Stimulated activated CD8-positive, alpha-beta memory T cell treated with anti-CD3 and anti-CD28 coated beads, Interleukin-2, amount 100 ng/mL, for 48 hours (primary cell): ENCODE measurements at regions not wholly inside any gene's neighbourhood (a gene's known extent, or its start where the extent isn't known, plus 50 kb on each side); places are given as distances from the start of the nearest gene placed in this dataset.
A peak's percentile ranks its signal among the peaks of the same experiment; 100 is the strongest.

Experiments
- DNase-seq, 2 donors: peaks; one replicate each; pipeline ENCODE4 v3.0.0-alpha.2; 2020; ENCODE audit warnings: low read depth in 2 of 2

DNA sequence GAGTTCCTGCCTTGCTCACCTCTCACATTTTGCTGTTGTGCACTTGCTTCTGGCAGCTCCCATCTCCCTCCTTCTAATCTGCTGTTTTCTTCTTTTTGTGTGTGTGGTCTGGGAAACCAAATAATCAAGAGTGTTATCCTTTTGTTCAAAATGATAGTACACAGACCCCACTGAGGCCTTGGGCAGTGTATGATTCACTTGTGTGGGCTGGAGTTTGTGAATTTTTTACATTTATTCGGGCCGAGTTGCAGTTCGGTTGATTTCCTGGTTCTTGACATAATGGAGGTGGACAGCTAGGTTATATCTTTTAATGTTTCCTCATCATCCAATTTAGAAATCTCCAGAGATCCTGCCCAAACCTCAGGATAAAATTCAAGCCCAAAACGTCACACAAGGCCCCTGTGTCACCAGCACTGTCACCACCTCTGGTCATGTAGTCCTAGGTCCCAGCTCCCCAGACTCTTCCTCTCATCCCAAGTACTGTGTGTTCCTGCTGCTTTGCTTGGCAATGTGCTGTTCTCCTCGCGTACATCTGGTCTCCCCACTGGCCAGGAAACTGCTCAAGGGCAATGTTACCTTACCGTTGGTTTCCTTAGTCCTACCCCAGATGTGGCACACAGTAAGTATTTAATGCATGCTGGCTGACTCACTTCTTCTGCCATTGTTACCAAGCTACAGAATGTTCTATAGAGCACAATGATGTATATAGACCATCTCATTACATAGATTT lies 55.7 kb upstream of the PHACTR2 start:
- DNase-seq: no peak

DNA sequence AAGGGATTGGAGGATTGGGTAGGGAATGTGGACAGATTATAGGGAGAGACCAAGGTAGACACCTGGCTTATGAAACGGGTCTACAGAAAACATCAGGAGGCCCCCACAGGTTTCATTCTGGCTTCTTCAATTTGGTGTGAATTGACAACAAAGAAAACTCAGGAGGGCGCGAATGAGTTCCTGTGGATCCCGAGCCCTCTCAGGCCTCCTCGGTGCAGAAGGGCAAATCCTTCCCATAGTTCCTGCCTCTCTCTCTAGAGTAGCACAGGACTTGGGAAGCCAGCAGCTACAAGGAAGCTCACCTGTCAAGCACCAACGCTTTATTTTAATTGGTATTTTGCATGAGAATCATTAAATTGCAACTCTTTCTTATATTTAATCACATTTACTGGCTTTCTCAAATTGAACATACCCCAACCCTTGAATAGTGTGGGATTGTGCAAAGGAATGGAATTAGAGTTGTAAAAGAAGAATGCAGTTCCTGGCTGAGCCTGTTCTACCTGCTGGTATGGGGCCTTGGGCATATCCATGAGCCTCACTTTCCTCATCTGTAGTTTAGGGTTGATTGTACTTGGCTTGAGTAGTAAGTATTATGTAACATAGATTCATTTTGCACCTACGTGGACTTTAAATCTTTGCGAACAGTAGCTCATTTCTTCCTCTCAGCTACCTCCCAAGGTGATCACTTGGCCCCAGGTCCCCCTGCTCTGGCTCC lies 56.4 kb upstream of the PHACTR2 start:
- DNase-seq: no peak

DNA sequence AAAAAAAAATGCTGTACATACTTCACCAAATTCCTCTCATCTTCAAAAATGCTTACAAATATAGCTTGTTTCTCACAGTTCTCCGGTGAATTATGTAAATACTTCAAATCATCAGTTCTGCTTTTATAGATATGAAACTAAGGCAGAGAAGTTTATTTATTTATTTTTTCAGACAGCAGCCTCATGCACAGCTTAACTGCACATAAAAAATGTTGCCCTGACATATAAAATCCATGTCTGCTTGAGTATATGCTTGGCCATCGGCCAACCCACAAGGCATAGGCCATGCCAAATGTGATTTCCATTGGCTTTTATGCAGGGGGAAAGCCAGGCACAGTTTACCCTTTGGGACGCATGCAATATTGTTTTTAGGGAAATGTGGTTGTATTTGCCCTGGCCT lies 57.3 kb upstream of the PHACTR2 start:
- no peak for DNase-seq

DNA sequence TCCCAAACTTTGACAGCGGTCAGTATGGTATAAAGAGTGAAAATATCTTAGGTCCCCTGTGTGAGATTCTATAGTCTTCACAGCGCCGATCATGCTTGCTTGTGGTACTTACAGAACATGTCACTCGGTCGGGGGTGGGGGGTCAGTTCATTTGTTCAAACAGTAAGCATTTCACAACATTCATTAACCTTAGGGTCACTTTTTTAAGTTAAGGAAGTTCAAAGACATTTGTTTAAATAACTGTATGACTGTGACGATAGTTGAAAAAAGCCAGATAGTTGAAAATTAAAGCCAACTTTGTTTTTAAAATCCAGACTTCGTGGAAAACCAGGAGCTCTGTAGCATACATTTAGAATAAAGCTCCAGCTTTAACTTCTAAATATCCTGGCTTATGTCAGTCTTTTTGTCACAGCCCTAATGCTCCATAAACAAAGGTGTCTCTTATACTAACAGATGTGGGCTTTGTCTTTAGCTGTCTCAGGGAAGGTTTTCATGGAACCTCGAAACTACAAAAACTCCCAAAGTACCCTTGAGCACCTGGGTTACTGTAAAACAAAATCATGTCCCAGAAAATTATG lies 57.9 kb upstream of the PHACTR2 start:
- no peak for DNase-seq

DNA sequence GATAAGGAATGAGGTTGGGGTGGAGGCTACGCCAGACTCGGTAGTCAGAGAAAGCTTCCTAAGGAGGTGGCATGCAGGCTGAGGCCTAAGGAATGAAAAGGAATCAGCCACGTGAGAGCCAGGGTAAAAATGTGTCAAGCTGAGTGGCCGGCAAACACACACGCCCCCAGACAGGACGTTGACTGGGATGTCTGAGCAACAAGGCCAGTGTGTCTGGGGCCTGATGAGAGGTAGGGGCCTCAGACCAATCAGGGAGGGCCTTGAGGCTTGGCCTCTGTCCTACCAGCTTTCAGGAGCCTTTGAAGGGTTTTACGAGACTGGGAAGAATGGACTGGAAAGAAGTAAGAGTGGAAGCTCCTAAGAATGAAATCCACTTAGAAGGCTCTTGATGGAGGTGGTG lies 61.0 kb upstream of the PHACTR2 start:
- no peak for DNase-seq

DNA sequence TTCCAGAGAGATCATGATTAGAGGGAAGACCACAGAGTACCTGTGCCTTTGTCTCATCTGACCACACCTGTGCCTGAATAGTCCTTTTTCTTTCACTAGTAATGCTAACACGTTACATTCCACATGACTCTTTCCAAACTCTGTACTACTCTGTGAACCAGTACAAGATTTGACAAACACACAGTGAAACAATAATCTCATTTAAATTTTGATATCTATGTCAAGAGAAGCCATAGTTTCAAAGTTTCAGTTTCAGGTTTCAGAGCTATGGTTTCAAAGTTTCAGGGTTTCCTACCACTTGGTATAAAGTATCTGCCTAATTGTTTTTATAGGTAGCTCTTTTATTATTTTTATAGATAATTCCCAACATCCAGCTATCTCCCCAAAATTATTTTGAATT lies 62.0 kb upstream of the PHACTR2 start:
- DNase-seq: no peak

DNA sequence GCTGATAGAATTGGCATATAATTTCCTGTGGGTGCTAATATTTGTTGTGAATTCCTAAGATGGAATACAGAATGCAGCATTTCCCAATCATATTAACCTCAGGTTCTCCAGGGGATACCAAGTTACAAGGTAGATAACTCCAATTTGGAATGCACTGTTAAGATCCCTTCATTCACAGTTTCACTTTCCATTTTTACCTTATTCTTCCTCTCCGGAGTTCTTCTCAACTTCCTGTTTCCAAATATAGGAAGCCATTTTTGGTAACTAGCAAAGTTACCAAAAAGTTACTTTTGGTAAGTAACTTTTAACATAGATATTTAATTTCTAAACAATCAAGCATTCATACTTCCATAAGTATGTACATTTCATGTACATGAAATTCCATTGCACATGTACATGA lies 63.5 kb upstream of the PHACTR2 start:
- DNase-seq: no peak

DNA sequence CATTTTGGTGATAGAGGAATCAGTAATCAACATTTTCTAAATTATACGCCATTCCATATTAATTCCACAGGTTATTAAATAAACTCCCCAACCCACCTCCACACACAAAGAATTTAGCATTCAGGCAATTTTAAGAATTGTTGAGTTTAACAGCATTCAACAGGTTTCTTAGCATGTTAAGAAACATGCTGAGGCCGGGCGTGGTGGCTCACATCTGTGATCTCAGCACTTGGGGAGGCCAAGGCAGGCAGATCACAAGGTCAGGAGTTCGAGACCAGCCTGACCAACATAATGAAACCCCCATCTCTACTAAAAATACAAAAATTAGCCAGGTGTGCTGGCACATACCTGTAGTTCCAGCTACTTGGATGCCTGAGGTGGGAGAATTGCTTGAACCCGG lies 64.0 kb upstream of the PHACTR2 start:
- DNase-seq: no peak

DNA sequence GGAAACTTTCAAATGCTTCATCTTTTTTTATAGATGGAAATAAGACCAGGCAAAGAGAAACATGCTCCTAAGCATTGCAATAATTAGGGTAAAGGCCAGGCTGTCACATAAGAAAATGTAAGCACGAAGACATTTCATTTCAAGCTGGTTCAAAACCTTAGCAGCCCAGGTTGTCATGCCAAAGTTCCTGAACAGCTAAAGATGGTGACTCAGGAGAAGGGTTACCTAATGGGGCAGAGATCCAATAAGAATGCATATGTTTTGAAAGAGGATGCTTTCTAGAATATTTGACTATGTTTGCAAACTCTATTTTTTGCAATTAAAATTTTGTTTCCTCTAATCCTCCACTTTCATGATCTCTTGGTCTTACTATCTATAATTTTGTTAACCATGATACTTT lies 65.6 kb upstream of the PHACTR2 start:
- DNase-seq: no peak

DNA sequence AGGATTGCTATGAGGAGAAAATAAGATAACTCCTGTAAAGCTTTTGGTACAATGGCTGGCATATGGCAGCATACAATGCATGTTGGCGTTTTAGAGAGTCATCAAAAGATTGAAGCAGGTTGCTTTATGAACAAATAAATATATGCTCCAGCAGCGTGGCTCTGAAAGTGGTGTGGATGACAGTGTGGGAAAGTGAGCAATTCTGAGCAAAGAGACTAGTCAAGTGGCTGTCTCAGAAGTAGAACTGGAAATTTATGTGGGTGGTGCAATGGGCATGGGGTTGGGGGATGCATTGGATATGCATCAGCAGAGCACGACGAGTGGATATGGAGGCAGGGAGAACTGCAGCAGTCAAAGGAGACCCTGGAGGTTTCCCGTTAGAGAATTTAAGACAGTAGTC lies 66.2 kb upstream of the PHACTR2 start:
- DNase-seq: peak in 1 of 2 donors; percentile 5

DNA sequence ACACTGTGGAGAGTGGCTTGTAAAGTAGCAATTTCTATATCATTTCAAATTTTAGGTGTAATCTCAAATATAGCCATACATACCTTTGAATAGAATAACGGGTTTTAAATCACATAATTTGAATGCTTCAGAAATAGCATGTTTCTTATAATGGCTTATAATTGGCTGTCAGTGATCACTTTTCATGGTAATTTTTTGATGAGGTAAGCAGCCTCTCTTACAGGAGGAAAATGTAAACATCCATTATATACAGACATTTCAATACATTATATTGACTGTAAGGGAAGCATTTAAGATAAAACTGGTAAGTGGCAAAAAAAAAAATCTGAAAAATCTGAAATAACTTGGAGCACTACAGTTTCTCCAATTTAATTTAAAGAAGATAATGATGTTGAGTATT lies 67.8 kb upstream of the PHACTR2 start:
- DNase-seq: no peak

DNA sequence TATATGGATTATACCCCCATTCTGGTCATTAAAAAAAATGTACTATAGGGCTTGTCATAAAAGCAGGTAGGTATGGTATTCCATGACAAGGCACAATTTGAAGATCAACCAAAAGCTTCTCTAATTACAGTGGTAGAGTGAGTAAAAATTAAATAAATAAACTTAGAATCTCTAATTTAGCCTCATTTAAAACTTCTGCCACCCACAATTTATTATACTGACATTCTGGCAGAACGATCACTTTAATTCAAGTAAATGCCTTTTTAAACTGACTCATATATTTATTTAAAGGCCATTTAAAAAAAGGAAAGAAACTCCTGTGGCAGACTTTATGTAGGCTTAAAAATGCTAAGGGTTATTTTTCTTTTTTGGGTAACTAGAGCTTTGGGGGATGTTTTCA lies 68.3 kb upstream of the PHACTR2 start:
- DNase-seq: no peak

DNA sequence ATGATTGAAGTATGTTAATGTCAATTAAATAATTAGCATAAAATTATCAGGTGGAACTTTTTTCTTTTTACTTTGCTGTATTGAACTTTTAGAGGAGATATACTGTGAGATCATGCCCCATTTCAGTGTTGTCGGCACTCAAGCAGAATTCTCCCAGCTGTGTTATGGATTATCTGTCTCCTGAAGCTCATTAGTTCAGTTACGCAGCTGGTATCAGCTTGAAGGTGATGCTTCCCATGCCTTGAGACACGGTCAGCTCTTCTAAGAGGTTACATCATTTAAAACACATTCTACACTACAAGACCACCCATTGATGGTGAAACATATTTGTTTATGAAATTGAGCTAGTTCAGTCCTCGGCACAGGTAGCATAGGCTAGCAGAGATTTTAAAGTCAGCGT lies 68.9 kb upstream of the PHACTR2 start:
- DNase-seq: no peak

DNA sequence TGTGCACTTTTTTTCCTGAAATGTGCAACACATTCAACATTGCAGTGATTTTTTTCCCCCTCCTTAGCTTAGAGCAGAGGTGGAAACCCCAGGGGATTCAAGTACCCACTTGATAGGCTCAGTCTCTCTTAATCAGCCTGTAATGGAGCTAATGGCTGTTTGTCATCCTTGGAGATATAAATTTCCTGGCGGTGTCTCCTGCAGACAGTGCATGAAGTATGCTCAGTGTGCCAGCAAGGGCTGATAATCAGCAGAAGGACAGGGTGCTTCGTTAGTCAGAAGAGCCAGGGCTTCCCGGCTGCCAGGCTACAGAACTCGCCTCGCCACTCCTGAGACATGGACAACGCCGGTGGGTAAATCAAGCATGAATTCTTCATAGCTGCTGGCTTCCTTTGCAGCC lies 69.8 kb upstream of the PHACTR2 start:
- DNase-seq: no peak

DNA sequence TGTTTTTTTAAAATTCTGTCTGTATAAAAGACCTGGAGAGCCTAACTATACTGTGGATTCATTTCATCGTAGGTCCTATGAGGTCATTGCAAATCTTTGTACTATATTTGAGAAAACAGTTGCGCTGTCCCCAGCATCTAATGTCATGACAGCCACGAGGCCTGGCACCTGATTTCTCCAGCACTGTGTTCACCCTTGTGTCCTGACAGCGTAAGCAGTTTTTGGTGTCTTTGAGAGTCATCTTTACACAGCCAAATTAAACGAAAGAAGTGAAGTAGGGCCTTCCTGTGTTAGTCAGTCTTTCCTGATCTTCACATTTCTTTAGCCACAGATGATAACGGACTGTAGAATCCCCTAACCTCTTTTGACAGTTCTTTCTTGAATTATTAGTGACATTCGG lies 70.6 kb upstream of the PHACTR2 start:
- no peak for DNase-seq

DNA sequence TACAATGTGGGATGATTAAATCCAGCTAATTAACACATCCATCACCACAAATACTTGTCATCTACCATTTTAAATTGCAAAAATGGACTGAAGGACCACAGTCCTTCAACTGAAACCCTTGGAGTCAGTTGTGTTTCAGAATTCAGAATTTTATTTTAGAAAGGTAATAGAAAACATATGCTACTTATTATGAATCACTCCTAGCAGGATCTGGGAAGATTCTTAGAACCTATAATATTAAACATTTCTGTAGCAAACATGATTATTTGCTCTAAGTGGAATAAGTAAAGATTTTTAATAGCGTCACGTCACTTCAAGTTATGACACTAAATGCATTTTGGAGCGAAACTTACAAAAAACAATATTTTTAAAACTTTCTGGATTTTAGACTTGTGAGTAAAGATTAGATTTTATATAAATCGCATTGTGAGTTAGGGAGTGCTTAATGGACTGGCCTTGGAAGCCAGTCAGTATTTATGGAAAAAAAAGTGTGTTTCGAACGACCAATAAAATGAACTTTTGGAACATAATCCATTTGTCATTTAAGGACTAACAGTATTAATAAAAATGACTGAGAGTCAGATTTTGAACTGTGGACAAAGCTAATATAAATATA lies 71.8 kb upstream of the PHACTR2 start:
- no peak for DNase-seq

DNA sequence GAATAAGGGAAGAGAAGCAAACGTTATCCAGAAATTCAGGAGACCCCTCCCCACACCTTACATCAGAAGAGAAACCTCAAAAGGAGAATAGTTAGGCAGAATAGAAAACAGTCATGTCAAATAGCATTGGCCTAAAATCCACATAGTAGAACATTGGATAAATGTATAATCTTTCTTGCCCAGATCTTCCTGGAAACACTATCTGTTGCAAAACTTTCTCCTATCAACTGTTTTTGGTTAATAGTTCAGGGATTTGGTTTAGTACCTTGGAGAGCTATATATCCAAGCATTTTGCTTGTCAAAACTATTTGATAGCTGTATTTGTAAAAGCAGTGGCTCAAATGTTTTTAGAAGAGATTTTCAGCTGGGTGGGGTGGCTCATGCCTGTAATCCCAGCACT lies 74.3 kb upstream of the PHACTR2 start:
- DNase-seq: no peak

DNA sequence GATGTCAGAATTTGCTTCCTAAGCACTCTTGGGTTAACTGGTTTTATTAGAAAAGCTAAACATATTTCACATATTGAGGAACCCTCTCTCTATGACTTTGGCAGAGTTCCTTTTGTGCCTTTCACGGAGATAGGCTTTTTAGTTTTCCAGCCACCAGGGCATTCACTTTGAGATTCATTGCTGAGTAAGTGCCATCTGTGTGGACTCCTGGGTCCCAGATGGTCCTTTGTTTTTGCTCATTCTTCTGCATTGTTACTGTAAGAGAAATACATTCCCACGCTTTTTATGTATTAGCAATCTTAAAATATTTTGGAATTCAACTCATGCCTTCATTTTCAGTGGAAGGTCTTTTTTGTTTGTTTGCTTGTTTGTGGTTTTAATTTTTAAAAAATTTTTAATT lies 76.3 kb upstream of the PHACTR2 start:
- DNase-seq: no peak

DNA sequence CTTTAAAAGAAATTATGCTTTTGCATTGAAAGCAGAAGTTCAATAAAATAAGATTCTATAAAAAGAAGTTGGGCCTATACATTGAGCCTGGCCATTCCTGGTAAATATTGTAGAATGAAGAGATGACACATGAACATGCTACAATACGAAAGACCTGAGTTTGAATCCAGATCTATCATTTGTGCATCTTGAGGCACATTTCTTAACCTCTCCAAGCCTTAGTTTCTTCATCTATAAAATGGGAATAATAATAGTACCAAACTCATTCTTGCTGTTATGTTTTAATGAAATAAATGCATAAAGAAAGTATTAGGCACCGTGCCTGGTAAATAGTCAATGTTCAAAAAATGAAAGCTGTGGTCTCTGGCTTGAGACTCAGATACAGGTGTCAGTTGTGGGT lies 76.9 kb upstream of the PHACTR2 start:
- DNase-seq: no peak

DNA sequence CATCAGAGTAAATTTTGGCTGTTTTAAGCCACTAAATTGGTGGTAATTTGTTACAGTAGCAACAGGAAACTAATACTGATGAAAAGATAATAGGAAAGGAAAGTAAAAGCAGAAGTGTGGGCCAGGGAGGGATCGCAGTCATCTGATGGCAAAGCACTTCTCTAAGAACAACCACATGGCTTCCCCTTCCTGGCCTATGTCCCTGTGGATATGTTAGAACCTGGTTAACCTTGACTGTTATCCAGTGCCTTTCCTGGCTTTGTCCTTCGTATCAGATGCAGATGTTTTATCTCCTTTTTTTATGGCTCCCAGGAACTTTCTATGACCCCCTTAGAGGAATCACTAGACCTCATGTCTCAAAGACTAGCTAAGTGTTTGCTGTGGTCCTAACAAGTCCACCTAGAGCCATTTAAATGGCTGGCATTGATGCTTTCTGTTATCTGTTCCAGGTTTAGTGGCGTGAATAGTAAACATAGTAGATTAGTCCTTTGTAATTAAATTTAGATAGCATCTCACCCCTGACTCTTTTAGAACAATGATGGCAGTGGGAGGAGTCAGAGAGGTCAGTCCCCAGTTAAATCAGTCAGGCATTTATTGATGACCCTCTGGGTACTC lies 79.2 kb upstream of the PHACTR2 start:
- DNase-seq: no peak

DNA sequence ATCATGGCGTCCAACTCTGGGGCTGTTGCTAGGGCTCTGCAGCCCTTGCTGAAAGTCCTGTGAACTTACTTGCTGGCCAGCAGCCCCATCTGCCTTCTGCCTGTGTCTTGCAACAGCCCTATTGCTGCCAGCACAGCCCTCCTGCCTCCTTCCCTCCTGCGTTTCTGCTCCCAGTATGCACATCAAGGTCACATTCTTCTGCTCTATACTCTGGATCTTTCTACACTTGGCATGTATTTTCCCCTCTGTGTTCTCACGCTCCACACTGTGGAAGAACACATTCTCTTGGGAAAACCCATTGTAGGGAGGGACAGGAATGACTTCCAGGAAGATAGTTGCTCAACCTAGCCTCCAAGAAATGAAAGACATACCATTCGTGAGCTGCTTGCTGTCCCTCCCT lies 80.9 kb upstream of the PHACTR2 start:
- no peak for DNase-seq

DNA sequence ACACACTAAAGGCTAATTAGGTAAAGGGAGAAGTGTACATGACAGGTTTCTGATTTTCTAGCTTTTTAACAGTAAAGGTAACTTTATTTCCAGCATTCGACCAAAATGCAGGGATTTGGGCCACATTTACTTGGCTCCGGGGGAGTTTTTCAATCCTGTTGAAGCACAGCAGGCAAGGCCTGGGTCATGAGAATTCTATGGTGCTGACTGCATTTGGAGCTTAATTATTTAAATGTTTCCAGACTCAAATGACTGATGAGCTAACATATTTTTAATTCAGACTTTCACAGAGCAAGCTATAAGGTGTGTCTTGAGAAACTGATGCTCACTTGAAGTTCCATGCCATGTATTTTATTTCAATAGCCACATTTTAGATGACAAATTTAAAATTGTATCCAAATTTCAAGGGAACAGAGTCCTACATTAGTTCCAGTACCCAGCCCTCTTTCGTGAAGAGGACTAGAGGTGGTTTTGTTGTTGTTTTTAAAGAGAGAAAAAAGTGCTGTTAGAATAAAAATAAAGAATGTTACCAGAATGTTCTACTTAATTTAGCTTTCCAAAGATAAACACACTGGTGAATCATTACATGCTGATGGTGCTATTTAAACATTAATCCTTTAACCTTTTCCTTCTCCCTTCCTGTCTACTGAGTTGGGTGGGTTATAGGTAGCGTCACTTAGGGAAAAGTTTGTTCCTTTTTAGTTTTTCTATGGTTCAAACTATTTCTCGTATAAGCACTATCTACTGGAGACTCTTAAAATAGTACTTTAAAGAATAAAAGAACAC lies 82.3 kb upstream of the PHACTR2 start:
- DNase-seq: no peak
